ENCODE measurements at regions not wholly inside any gene's neighbourhood (a gene's known extent, or its start where the extent isn't known, plus 50 kb on each side); places are given as distances from the start of the nearest gene placed in this dataset.
A peak's percentile ranks its signal among the peaks of the same experiment; 100 is the strongest.

DNA sequence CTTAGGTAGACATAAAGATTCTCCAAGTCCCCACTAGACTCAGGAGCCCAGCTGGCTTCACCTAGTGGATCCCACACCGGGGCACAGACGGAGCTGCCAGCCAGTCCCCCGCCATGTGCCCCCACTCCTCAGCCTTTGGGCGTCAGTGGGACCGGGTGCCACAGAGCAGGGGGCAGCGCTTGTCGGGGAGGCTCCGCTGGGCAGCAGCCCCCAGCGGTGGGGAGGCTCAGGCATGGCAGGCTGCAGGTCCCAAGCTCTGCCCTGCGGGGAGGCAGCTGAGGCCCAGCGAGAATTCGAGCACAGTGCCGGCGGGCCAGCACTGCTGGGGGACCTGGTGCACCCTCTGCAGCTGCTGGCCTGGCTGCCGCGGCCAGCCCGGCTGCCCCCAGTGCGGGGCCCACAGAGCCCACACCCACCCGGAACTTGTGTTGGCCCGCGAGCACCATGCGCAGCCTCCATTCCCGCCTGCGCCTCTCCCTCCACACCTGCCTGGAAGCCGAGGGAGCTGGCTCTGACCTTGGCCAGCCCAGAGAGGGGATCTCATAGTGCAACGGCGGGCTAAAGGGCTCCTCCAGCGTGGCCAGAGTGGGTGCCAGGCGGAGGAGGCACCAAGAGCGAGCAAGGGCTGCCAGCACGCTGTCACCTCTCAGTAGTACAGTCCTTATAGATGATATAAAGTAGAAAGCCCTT lies 390.7 kb downstream of the PLK2 start:
- H3K4me2 ChIP-seq (ENCODE audit: insufficient read depth in 1 of 2, low read depth in 2 of 2, low read length in 2 of 2), result no peak overlapping the region
- H2BK5ac ChIP-seq (ENCODE audit: low read depth, low read length), result no peak overlapping the region
- H3K27me3 ChIP-seq (replicated peaks in 1 of 4; ENCODE audit: control insufficient read depth in 3 of 4, extremely low read depth in 1 of 4, insufficient read depth in 3 of 4, low read length in 3 of 4), result no peaks in the 10 kb centered on the region
- H2BK15ac ChIP-seq (ENCODE audit: low read length), result no peak overlapping the region
- H3K9ac ChIP-seq (replicated peaks in 1 of 4; ENCODE audit: extremely low read depth in 1 of 4, low read depth in 3 of 4, low read length in 3 of 4), result no peak overlapping the region
- no peak overlapping the region for H2AFZ ChIP-seq (ENCODE audit: low read length)
- H4K8ac ChIP-seq (ENCODE audit: extremely low read depth, insufficient read depth, low read length), result peak overlapping the region; percentile 62
- no peak overlapping the region for H3K4me3 ChIP-seq (ENCODE audit: extremely low read depth in 1 of 4, insufficient read depth in 2 of 4, low read depth in 3 of 4, low read length in 4 of 4)
- FAIRE-seq, result no peak
- H3K56ac ChIP-seq (replicated peaks; ENCODE audit: insufficient read length, low read depth, low read length), result no peak overlapping the region
- no peak overlapping the region for H2AK5ac ChIP-seq (ENCODE audit: low read depth, low read length)
- H3K79me1 ChIP-seq (ENCODE audit: low read depth, low read length), result no peaks in the 10 kb centered on the region
- no peaks in the 10 kb centered on the region for H3K79me2 ChIP-seq (ENCODE audit: control insufficient read depth in 1 of 2, insufficient read depth in 2 of 2, low read length in 2 of 2)
- CTCF ChIA-PET (ENCODE audit: partially characterized antibody), result no interaction called here
- H3K4me1 ChIP-seq (replicated peaks in 1 of 4; ENCODE audit: control insufficient read depth in 3 of 4, insufficient read depth in 4 of 4, low read length in 3 of 4), result peaks cover 0 to 1% (median 0%) of the 10 kb centered on the region in 4 experiments; a peak in 1 of 7 replicates
- H3K23ac ChIP-seq (ENCODE audit: insufficient read length), result no peak overlapping the region
- no peak overlapping the region for H2BK12ac ChIP-seq (ENCODE audit: low read depth, low read length)
- no peaks in the 10 kb centered on the region for H4K20me1 ChIP-seq (replicated peaks in 1 of 2; ENCODE audit: control insufficient read depth in 1 of 2, insufficient read depth in 2 of 2, low read length in 2 of 2)
- no peak overlapping the region for H2BK20ac ChIP-seq (ENCODE audit: low read length)
- H3K9me3 ChIP-seq (ENCODE audit: insufficient read depth in 2 of 2, low read depth in 1 of 2, low read length in 1 of 2), result peaks cover 0 to 4% of the 10 kb centered on the region in 2 experiments; a peak in 1 of 4 replicates
- no peak overlapping the region for H3K27ac ChIP-seq (ENCODE audit: low read depth, low read length)
- H3K23me2 ChIP-seq (ENCODE audit: low read depth, low read length), result no peaks in the 10 kb centered on the region
- no peak for DNase-seq (ENCODE audit: low read depth in 1 of 2, low spot score in 2 of 2)
- no peak overlapping the region for H2BK120ac ChIP-seq (replicated peaks; ENCODE audit: low read depth, low read length)
- no peaks in the 10 kb centered on the region for H3K36me3 ChIP-seq (ENCODE audit: control insufficient read depth in 2 of 4, insufficient read depth in 4 of 4, low read length in 3 of 4)
- H4K5ac ChIP-seq (ENCODE audit: insufficient read length, low read depth, low read length), result no peak overlapping the region
- no peak overlapping the region for H4K91ac ChIP-seq (replicated peaks; ENCODE audit: insufficient read length, low read length)
- no peak overlapping the region for H3K18ac ChIP-seq (ENCODE audit: extremely low read depth, low read length)
- no peak overlapping the region for H3K4ac ChIP-seq (replicated peaks; ENCODE audit: insufficient read length, low read depth, low read length)
- H3K14ac ChIP-seq (ENCODE audit: insufficient read length), result no peak overlapping the region
- POLR2A ChIA-PET (ENCODE audit: partially characterized antibody), result no interaction called here
- WGBS, 2 experiments (ENCODE audit: extremely low coverage in 1 of 2, insufficient coverage in 1 of 2, insufficient read length in 1 of 2, insufficient replicate concordance in 2 of 2, low coverage in 1 of 2, low lambda C conversion rate in 2 of 2, missing lambda C conversion rate in 1 of 2), result 94% methylated on average over 19 of the region's 31 CpGs; no CpG with 5 or more reads in 1 of the 2 experiments
- no peak for TF ChIP-seq KDM1A (IDR thresholded peaks at IDR 0.05; ENCODE audit: borderline replicate concordance, low read length)
- TF ChIP-seq BACH1 (IDR thresholded peaks at IDR 0.05; ENCODE audit: low read length), result no peak
- no peak for TF ChIP-seq SP2 (IDR thresholded peaks at IDR 0.05; ENCODE audit: low read length)
- TF ChIP-seq JUND (IDR thresholded peaks at IDR 0.05; ENCODE audit: low read length), result no peak
- TF ChIP-seq SP1 (IDR thresholded peaks at IDR 0.05; ENCODE audit: low read depth, low read length), result no peak
- no peak for TF ChIP-seq GABPA (IDR thresholded peaks at IDR 0.05; ENCODE audit: borderline replicate concordance, insufficient read depth, low read length)
- no peak for TF ChIP-seq SIN3A (conservative IDR thresholded peaks at IDR 0.05 in 1 of 2, IDR thresholded peaks at IDR 0.05 in 1 of 2; ENCODE audit: low read depth in 1 of 2, low read length in 2 of 2)
- no peak for TF ChIP-seq CTBP2 (IDR thresholded peaks at IDR 0.05; ENCODE audit: borderline replicate concordance, insufficient read depth, insufficient read length, low read length)
- TF ChIP-seq, protein P1, sequence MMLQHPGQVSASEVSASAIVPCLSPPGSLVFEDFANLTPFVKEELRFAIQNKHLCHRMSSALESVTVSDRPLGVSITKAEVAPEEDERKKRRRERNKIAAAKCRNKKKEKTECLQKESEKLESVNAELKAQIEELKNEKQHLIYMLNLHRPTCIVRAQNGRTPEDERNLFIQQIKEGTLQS (IDR thresholded peaks at IDR 0.05; ENCODE audit: insufficient read depth, low read depth, low read length), result no peak
- TF ChIP-seq POU5F1 (IDR thresholded peaks at IDR 0.05; ENCODE audit: low read depth, low read length), result no peak
- no peak for TF ChIP-seq KDM5A (IDR thresholded peaks at IDR 0.05; ENCODE audit: low read length)
- TF ChIP-seq, protein P2, sequence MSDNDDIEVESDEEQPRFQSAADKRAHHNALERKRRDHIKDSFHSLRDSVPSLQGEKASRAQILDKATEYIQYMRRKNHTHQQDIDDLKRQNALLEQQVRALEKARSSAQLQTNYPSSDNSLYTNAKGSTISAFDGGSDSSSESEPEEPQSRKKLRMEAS (IDR thresholded peaks at IDR 0.05), result no peak
- TF ChIP-seq SRF (IDR thresholded peaks at IDR 0.05; ENCODE audit: low read depth, low read length), result no peak

Measured in H1 (cell line).